Hindlimb muscle (tissue), 1 donor: ENCODE measurements at regions not wholly inside any gene's neighbourhood (a gene's known extent, or its start where the extent isn't known, plus 50 kb on each side); places are given as distances from the start of the nearest gene placed in this dataset.
"Not testable (repeated sequence)": the region's sequence is repeated elsewhere in the genome, so short reads cannot be mapped to it uniquely, and the experiment has no call there.

Source experiments
- DNase-seq: peaks from one replicate; pipeline ENCODE4 v3.0.0-alpha.2; 2013

- DNase-seq, result no peak
These were observed 261.1 kb upstream of the RFC3 start for GRCh38 chr13:33556828-33557227.

- DNase-seq, result no peak
These were observed 257.2 kb upstream of the RFC3 start for GRCh38 chr13:33560726-33561125.

GRCh38 chr13:33561627-33562026, 256.3 kb upstream of the RFC3 start:
- no peak for DNase-seq

GRCh38 chr13:33571618-33572017, 246.3 kb upstream of the RFC3 start:
- DNase-seq, result no peak

- DNase-seq, result not testable (repeated sequence)
These were observed 245.6 kb upstream of the RFC3 start for GRCh38 chr13:33572322-33572721.

- DNase-seq, result no peak
These were observed 242.6 kb upstream of the RFC3 start for GRCh38 chr13:33575378-33575777.

- DNase-seq, result no peak
These were observed 240.9 kb upstream of the RFC3 start for GRCh38 chr13:33577007-33577406.

- DNase-seq, result no peak
These were observed 239.2 kb upstream of the RFC3 start for GRCh38 chr13:33578786-33579185.

GRCh38 chr13:33582121-33582520, 235.8 kb upstream of the RFC3 start:
- no peak for DNase-seq

- no peak for DNase-seq
These were observed 234.6 kb upstream of the RFC3 start for GRCh38 chr13:33583398-33583797.

GRCh38 chr13:33590936-33591335, 227.0 kb upstream of the RFC3 start:
- no peak for DNase-seq

GRCh38 chr13:33606692-33607091, 211.3 kb upstream of the RFC3 start:
- DNase-seq, result no peak

- DNase-seq, result no peak
These were observed 207.4 kb upstream of the RFC3 start for GRCh38 chr13:33610438-33611120.

- peak; percentile 62 for DNase-seq
These were observed 206.7 kb upstream of the RFC3 start for GRCh38 chr13:33611121-33611805.

GRCh38 chr13:33612641-33613638, 205.0 kb upstream of the RFC3 start:
- no peak for DNase-seq

GRCh38 chr13:33615436-33615835, 202.5 kb upstream of the RFC3 start:
- no peak for DNase-seq

- no peak for DNase-seq
These were observed 201.8 kb upstream of the RFC3 start for GRCh38 chr13:33616130-33616529.

- no peak for DNase-seq
These were observed 200.9 kb upstream of the RFC3 start for GRCh38 chr13:33617055-33617454.

- no peak for DNase-seq
These were observed 193.7 kb upstream of the RFC3 start for GRCh38 chr13:33624253-33624652.

GRCh38 chr13:33624740-33625139, 193.2 kb upstream of the RFC3 start:
- DNase-seq, result no peak

GRCh38 chr13:33626407-33626806, 191.5 kb upstream of the RFC3 start:
- DNase-seq, result no peak

GRCh38 chr13:33628662-33629061, 189.3 kb upstream of the RFC3 start:
- DNase-seq, result no peak
